ENCODE measurements at regions not wholly inside any gene's neighbourhood (a gene's known extent, or its start where the extent isn't known, plus 50 kb on each side); places are given as distances from the start of the nearest gene placed in this dataset.

DNA sequence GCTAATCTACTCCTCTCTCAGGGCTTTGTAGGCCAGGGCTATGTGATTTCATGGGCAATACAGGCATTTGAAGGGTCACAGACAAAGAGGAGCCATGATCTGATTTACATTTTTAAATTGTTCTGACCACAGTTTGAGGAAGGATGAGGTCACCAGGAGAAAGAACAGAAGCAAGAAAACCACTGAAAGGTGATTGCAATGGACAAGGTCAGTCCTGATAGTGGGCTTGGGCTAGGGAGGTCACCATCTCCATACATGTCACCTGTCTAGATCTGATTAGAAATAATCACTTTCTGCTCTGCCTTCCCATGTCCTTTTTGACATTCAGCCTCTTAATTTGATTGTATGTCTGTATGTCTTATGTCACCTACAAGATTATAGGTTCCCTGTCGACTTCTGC, 248.9 kb upstream of the CWC22 start:
- POLR2A ChIA-PET: no interaction called here
- no peak overlapping the region for H3K9ac ChIP-seq

GRCh38 chr2:180254872-180255271, 247.8 kb upstream of the CWC22 start:
- no peak overlapping the region for H3K27ac ChIP-seq (ENCODE audit: low read depth in 2 of 2, low read length in 1 of 2)
- H3K4me3 ChIP-seq (ENCODE audit: low read depth in 2 of 2, low read length in 1 of 2): no peak overlapping the region
- no peaks in the 10 kb centered on the region for H4K20me1 ChIP-seq (ENCODE audit: insufficient read depth)
- H3K36me3 ChIP-seq (replicated peaks in 1 of 2; ENCODE audit: control insufficient read depth in 1 of 2, insufficient read depth in 2 of 2, low read length in 1 of 2): no peaks in the 10 kb centered on the region
- H3K4me2 ChIP-seq: no peak overlapping the region
- ChIA-PET POLR2A (no interaction called here), CTCF (interaction anchor here (1.2 kb wide), 1 partner anchor 154 kb away, joined by 4 read pairs; no protein-coding TSS in a partner anchor)
- H3K4me1 ChIP-seq (ENCODE audit: control insufficient read depth in 1 of 2, insufficient read depth in 2 of 2, low read depth in 1 of 2, low read length in 1 of 2): no peaks in the 10 kb centered on the region
- 32% methylated on average over 1 of the region's 1 CpG for WGBS (ENCODE audit: low lambda C conversion rate)
- no peaks in the 10 kb centered on the region for H3K79me2 ChIP-seq (ENCODE audit: insufficient read depth)
- no peaks in the 10 kb centered on the region for H3F3A ChIP-seq (replicated peaks; ENCODE audit: insufficient read depth)
- TF ChIP-seq, protein P1, sequence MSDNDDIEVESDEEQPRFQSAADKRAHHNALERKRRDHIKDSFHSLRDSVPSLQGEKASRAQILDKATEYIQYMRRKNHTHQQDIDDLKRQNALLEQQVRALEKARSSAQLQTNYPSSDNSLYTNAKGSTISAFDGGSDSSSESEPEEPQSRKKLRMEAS (IDR thresholded peaks at IDR 0.05; ENCODE audit: low read depth): no peak
- TF ChIP-seq EP300 (IDR thresholded peaks at IDR 0.05; ENCODE audit: borderline replicate concordance in 1 of 2, low read depth in 1 of 2, low read length in 1 of 2): no peak
- TF ChIP-seq NRF1 (IDR thresholded peaks at IDR 0.05; ENCODE audit: low read depth, low read length): no peak
- TF ChIP-seq EZH2phosphoT487 (IDR thresholded peaks at IDR 0.05; ENCODE audit: borderline replicate concordance, low read depth): no peak
- TF ChIP-seq NFIC (IDR thresholded peaks at IDR 0.05; ENCODE audit: borderline replicate concordance): no peak
- TF ChIP-seq RFX5 (IDR thresholded peaks at IDR 0.05; ENCODE audit: low read length): no peak
- no peak for TF ChIP-seq RXRA (IDR thresholded peaks at IDR 0.05; ENCODE audit: borderline replicate concordance, low read depth)
- TF ChIP-seq TAF1 (IDR thresholded peaks at IDR 0.05; ENCODE audit: borderline replicate concordance, low read depth, low read length): no peak
- TF ChIP-seq RCOR1 (IDR thresholded peaks at IDR 0.05; ENCODE audit: low read length): no peak
- no peak for TF ChIP-seq REST (IDR thresholded peaks at IDR 0.05; ENCODE audit: low read depth, low read length)
- no peak for TF ChIP-seq JUND (IDR thresholded peaks at IDR 0.05)
- no peak for TF ChIP-seq FOXJ3 (CRISPR knock-in tag; IDR thresholded peaks at IDR 0.05)
- TF ChIP-seq, protein P2, sequence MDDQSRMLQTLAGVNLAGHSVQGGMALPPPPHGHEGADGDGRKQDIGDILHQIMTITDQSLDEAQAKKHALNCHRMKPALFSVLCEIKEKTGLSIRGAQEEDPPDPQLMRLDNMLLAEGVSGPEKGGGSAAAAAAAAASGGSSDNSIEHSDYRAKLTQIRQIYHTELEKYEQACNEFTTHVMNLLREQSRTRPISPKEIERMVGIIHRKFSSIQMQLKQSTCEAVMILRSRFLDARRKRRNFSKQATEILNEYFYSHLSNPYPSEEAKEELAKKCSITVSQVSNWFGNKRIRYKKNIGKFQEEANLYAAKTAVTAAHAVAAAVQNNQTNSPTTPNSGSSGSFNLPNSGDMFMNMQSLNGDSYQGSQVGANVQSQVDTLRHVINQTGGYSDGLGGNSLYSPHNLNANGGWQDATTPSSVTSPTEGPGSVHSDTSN (IDR thresholded peaks at IDR 0.05): no peak
- TF ChIP-seq IRF3 (IDR thresholded peaks at IDR 0.05; ENCODE audit: low read depth, low read length): no peak
- TF ChIP-seq TCF12 (IDR thresholded peaks at IDR 0.05): no peak
- TF ChIP-seq SIN3A (IDR thresholded peaks at IDR 0.05; ENCODE audit: borderline replicate concordance, low read depth, low read length): no peak
- no peak overlapping the region for H2AFZ ChIP-seq (ENCODE audit: low read depth)
- DNase-seq: no peak
- H3K9me2 ChIP-seq: no peaks in the 10 kb centered on the region
- H3K9ac ChIP-seq: no peak overlapping the region
- no peaks in the 10 kb centered on the region for H3K9me3 ChIP-seq
- no peaks in the 10 kb centered on the region for H3K27me3 ChIP-seq (ENCODE audit: insufficient read depth)

More for the DNA sequence above, 248.9 kb upstream of the CWC22 start:
- Histone ChIP-seq H3K4me1 (ENCODE audit: control insufficient read depth in 1 of 2, insufficient read depth in 2 of 2, low read depth in 1 of 2, low read length in 1 of 2) (no peaks in the 10 kb centered on the region), H3K79me2 (ENCODE audit: insufficient read depth) (no peaks in the 10 kb centered on the region), H3K27me3 (ENCODE audit: insufficient read depth) (no peaks in the 10 kb centered on the region), H3K4me3 (ENCODE audit: low read depth in 2 of 2, low read length in 1 of 2) (no peak overlapping the region), H3K9me3 (no peaks in the 10 kb centered on the region), H3K4me2 (no peak overlapping the region), H4K20me1 (ENCODE audit: insufficient read depth) (no peaks in the 10 kb centered on the region), H3F3A (replicated peaks; ENCODE audit: insufficient read depth) (no peaks in the 10 kb centered on the region), H3K9me2 (no peaks in the 10 kb centered on the region), H3K36me3 (replicated peaks in 1 of 2; ENCODE audit: control insufficient read depth in 1 of 2, insufficient read depth in 2 of 2, low read length in 1 of 2) (no peaks in the 10 kb centered on the region), H3K27ac (ENCODE audit: low read depth in 2 of 2, low read length in 1 of 2) (no peak overlapping the region), H2AFZ (ENCODE audit: low read depth) (no peak overlapping the region)
- 24% methylated on average over 1 of the region's 1 CpG for WGBS (ENCODE audit: low lambda C conversion rate)
- TF ChIP-seq TAF1 (IDR thresholded peaks at IDR 0.05; ENCODE audit: borderline replicate concordance, low read depth, low read length) (no peak), SIN3A (IDR thresholded peaks at IDR 0.05; ENCODE audit: borderline replicate concordance, low read depth, low read length) (no peak), JUND (IDR thresholded peaks at IDR 0.05) (no peak), IRF3 (IDR thresholded peaks at IDR 0.05; ENCODE audit: low read depth, low read length) (no peak), MXI1 (IDR thresholded peaks at IDR 0.05; ENCODE audit: low read depth, low read length) (no peak)
- TF ChIP-seq, protein P1 (IDR thresholded peaks at IDR 0.05; ENCODE audit: low read depth): no peak
- DNase-seq: no peak
- CTCF ChIA-PET: interaction anchor here (0.6 kb wide), 1 partner anchor 130 kb away, joined by 3 read pairs; no protein-coding TSS in a partner anchor

Data from SK-N-SH (cell line).